ENCODE measurements at regions not wholly inside any gene's neighbourhood (a gene's known extent, or its start where the extent isn't known, plus 50 kb on each side); places are given as distances from the start of the nearest gene placed in this dataset.

DNA sequence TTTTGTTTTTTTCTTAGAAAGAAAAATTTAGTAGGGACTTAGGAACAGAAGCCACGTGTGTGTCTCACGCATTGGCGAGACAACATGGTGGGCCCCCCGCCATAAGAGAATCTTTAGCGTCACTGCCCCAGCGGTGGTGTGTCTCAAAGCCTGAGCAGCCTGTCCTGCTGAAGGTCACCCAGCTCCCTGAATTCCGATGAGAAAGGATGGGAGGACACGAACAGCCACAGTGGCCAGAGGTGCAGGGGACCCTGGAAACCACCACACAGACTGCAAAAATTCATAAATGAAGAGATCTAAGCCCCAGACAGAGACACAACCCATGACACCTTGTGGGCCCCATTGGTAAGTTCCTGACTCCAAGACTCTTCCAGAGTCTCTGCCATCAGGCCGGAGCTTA is 266.1 kb upstream of the RAB6C start:
- DNase-seq (ENCODE audit: low spot score): no peak

DNA sequence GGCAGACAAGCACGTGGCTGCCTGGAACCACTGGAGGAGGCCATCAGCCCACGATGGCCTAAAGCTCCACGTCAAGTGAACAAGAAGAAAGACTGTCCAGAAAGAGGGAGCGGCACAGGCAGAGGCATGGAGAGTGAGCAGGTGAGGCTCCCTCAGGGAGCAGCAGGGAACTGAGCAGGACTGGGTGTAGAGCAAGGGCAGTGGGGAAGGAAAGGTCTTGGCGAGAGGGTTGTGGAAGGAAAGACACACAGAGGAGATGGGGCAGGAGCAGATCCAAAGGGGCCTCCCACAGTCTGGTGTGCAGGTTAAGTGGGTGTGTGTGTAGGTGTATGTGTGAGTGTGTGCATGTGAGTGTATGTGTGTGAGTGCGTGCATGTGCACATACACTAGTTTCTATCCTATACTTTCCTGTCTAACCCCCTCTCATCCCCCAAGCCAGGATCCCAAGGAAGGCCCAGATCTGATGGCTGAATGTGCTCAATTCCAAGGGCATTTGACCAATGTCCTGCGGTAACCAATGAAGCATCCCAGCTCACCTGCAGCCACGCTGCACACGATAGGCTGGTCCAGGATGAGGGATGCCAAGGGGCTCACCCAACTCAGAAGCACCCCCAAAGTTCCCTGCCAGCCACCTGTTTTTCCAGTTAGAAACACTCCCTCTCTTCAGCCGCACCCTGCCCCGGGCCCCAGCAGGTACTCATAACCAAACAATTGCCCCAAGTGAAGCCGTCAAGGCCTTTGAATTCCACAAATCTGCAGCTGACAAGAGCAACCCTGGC is 262.5 kb upstream of the RAB6C start:
- DNase-seq (ENCODE audit: low spot score): no peak

- no peak for DNase-seq (ENCODE audit: low spot score)
Measured at GRCh38 chr2:129717560-129718130, 261.8 kb upstream of the RAB6C start.

- no peak for DNase-seq (ENCODE audit: low spot score)
Measured at GRCh38 chr2:129719335-129719734, 260.1 kb upstream of the RAB6C start.

DNA sequence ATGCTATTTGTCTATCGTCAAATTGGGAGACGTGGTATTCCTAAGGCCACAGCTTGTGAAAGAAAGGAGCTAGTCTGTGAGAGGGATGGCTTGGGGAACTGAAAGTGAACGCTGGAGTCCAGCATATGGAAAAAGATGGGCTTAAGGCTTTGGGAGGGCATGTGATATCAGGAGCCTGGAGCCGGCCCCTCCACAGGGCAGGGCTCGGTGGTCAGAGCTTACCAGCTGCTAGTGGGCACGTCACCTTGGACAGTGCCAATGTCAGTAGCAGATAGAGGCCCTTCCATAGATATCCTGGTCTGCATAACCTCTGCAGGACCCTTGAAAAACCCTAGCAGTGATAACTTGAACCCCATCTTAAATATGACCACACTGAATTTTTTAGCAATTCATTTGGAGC is 259.1 kb upstream of the RAB6C start:
- no peak for DNase-seq (ENCODE audit: low spot score)

GRCh38 chr2:129720761-129721160 is 258.7 kb upstream of the RAB6C start:
- DNase-seq (ENCODE audit: low spot score): no peak

DNA sequence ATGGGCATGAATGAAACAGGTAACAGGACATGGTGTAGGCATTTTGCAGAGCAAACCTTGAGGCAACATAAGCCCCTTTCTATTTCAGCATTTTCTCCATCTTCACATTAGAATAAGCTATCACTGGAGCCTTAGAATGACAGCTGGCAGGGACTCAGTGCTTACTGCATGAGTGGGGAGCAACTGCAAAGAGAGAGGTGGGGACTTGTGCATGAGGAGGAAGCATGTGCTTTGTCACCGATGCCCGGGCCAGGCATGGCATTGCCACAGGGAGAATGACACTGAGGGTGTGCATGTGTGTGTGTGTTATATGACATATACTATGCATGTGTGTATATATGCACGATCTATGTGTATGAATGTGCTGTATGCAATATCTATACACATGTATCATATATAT is 258.2 kb upstream of the RAB6C start:
- DNase-seq (ENCODE audit: low spot score): no peak

GRCh38 chr2:129721846-129722245 is 257.6 kb upstream of the RAB6C start:
- no peak for DNase-seq (ENCODE audit: low spot score)

DNA sequence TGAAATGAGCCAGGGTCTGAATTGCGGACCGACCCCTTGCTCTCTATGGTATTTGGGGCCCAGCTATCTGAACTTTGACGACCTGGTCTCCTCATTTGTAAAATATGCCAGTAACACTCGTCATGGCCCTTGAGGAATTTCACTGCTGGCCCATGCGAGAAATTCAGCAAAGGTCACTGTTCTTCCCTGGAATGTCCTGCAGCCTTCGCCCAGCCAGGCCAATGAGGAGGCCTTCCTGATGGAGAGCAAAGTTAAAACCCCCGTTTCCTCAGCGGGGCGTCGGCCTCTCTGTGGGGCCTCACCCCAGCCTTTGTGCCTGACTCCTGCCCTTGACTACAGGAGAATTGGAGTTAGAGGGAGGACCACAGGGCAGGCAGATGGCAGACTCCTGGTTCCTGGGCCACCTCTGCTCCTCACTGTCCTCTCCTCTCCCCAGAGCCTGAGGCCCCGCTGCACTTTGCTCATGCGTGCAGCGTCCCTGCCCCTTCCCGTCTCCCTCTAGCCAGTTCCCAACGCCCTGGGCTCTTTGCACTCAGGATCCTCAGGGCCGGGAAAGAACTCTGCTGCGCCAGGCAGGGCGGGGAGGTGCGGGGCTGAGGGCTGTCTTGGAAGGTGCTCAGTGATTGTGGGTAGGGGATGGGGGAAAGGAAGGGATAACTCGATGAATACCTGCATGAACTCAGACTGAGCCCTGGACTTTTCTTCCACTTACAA is 257.0 kb upstream of the RAB6C start:
- no peak for DNase-seq (ENCODE audit: low spot score)

DNA sequence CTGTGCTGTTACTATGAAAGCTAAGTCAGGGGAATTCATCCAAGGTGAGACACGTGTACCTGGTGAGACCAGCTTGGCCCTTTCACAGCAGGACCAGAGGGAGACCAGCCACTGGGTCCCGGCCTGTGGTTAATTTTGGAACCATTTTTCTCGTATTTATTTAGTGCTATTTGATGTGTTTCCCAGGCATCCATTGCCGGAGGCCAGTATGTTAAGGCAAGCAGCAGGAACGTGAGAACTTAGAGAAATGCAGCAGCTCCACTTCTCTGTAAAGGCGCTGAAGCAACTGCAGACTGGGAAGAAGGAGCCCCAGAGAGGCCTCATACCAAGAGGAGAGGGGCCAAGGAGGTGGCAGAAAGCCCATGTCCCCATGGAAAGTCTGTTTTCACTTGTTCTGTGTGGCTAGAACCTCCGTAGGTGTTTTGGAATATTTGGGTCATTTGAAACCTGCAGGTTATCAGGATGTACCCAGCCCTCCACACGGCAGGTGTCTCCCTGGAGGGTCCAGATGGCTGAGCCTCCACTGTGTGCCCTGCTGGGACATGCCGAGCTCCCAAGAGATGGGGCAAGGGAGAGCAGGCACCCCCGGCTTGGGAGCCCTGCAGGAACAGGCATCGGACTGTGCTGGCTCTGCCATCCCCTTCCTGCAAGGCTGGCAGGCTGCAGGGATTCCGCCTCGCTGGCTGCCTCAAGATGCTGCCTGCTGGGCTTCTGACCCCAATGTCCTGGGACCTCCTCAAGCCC is 256.0 kb upstream of the RAB6C start:
- no peak for DNase-seq (ENCODE audit: low spot score)

DNA sequence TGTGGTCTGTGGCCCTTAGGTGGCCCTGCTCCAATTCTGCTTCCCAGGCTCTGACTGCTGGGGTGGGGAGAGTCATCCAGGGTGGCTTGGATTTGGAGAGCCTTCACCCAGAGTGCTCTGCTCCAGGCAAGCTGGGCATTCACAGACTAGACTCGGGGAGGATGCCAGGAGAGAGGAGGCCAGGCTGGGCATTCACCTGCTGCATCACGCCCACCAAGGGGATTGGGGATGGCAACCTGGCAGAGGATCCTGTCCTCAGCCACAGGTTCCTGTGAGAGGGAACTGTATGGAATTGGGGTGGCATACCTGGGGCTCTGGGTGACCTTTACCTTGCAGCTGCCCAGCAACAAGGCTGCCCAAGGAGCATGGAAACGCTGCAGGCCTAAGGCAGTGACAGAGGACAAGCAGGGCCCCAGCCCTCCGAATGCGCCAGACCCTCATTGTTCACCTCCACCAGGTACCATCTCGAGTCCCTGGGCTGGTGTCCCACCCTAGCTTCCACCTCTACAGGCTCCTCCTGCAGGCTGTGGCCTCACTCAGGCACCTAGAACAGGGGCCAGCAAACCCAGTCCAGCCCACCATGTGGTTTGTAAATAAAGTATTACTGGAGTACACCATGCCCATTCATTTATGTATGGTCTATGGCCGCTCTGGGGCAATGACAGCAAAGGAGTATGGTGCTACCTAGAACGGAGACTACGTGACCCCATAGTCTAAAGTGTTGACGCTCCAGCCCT is 255.3 kb upstream of the RAB6C start:
- no peak for DNase-seq (ENCODE audit: low spot score)

- no peak for DNase-seq (ENCODE audit: low spot score)
Measured at GRCh38 chr2:129726216-129726615, 253.2 kb upstream of the RAB6C start.

- DNase-seq (ENCODE audit: low spot score): no peak
Measured at GRCh38 chr2:129727286-129727685, 252.2 kb upstream of the RAB6C start.

GRCh38 chr2:129728035-129728972 is 251.2 kb upstream of the RAB6C start:
- no peak for DNase-seq (ENCODE audit: low spot score)

DNA sequence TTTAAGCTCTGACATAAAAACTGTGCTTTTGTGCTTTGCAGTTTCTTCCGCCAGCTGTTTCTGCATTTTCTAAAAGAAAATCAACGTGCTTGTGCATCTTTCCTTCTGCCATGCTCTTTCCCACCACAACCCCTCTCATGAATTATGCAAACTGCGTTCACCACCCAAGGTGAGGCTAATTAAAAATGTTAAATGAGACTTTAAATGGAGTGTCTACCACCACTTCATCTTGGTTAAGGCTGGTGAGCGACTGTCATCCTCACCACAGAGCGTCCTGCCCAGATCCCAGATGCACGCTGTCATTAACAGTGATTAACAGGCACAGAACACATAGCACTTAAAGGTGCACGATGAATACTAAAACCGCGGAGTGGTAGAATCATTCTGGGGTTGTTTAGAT is 250.5 kb upstream of the RAB6C start:
- DNase-seq (ENCODE audit: low spot score): no peak

DNA sequence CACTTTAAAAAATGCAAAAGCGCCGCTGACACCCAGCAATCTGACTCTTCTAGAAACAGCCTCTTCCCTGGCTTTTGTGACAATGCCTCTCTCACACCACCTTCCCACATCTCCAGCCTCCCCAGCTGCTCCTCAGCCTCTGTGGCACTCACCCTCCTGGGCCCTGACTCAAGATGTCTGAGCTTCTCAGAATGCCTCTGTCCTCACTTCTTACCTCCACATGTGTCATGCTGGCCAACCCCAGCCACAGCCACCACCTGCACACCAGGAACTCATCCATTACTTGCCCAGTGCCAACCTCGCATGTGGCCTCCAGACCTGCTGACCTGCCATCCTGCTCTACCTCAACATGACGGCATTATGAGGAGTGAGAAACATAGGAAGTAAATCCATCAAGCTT is 249.8 kb upstream of the RAB6C start:
- DNase-seq (ENCODE audit: low spot score): no peak

DNA sequence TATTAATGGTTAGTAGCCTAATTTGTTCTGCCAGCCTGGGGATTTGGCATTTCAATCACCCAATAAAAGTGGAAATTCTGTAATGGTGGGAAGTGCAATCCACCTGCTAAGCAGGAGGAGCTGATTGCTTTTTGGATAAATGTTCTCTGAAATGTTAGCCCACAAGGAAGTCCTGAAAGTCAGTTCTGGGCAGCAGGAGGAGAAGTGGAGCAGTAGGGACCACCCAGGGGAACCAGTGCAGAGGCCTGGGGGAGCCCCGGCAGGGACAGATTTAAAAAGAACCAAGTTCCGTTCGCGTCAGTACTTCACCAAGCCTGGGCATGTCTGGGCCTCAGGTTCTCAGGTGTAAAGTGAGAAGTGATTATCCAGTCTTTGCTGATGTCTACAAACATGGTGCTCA is 248.5 kb upstream of the RAB6C start:
- DNase-seq (ENCODE audit: low spot score): no peak

- DNase-seq (ENCODE audit: low spot score): no peak
Measured at GRCh38 chr2:129731907-129732629, 247.4 kb upstream of the RAB6C start.

GRCh38 chr2:129732630-129733026 is 246.8 kb upstream of the RAB6C start:
- no peak for DNase-seq (ENCODE audit: low spot score)

- no peak for DNase-seq (ENCODE audit: low spot score)
Measured at GRCh38 chr2:129733041-129733440, 246.4 kb upstream of the RAB6C start.

Data from HuH-7.5 (cell line).